HepG2 (cell line): ENCODE measurements at regions not wholly inside any gene's neighbourhood (a gene's known extent, or its start where the extent isn't known, plus 50 kb on each side); places are given as distances from the start of the nearest gene placed in this dataset.

Experiments used
- ATAC-seq: fragments of 200-7000 bp; cut with Tn5 transposase; 3 replicates; pipeline ENCODE4 v1.9.1; 2020; ENCODE audit warnings: mild to moderate bottlenecking, moderate library complexity
- BruUV-seq: library from RNA; stranded (reverse); fragments of 400-500 nt; replicated peaks from 2 replicates; lab custom pipeline; 2021; lab: Mats Ljungman, UMichigan
- CTCF ChIA-PET: fragments of 300-600 bp; formaldehyde crosslinking; extraction: SDS; loops from one replicate; lab custom pipeline; 2021; ENCODE audit warnings: low total read pairs, inconsistent platforms, low intra/inter-chr PET ratio; lab: Yijun Ruan, JAX
- POLR2A ChIA-PET: fragments of 350-600 bp; sonication (Branson Sonifier 250); formaldehyde crosslinking; loops from one replicate; lab custom pipeline; 2020; ENCODE audit warnings: antibody characterized with exemption, inconsistent platforms; lab: Yijun Ruan, JAX
- DNase-seq: peaks from one replicate; pipeline ENCODE4 v3.0.0-alpha.2; 2015; ENCODE audit warnings: low spot score
- FAIRE-seq: peaks from 3 replicates; lab custom pipeline; 2011; peaks lifted over from hg19 to GRCh38; lab: Jason Lieb, UNC
- H2AFZ ChIP-seq: one replicate; pipeline ENCODE4 v1.6.1; 2011; ENCODE audit warnings: low read length, inconsistent platforms
- H3K27ac ChIP-seq: fragments of 300-600 bp; 3 replicates; pipeline ENCODE4 v1.8.0; 2011; ENCODE audit warnings: mixed run types, mild to moderate bottlenecking, mixed read lengths, low read length, inconsistent platforms; ENCODE audit not compliant: insufficient read depth; ENCODE audit errors: extremely low read length
- H3K27me3 ChIP-seq, 2 experiments: fragments of 200-600 bp in 1 of 2; 2 replicates in 1 of 2; 3 replicates in 1 of 2; pipeline versions ENCODE4 v1.6.0 to v1.8.0; 2011; ENCODE audit warnings: low read length in 2 of 2, mild to moderate bottlenecking in 2 of 2, moderate library complexity in 2 of 2, inconsistent platforms in 1 of 2; ENCODE audit not compliant: insufficient read depth in 2 of 2, control insufficient read depth in 1 of 2
- H3K36me3 ChIP-seq, 2 experiments: fragments of 200-600 bp in 1 of 2; replicated peaks in 1 of 2; 2 replicates in 1 of 2; 3 replicates in 1 of 2; pipeline versions ENCODE4 v1.5.1 to v1.8.0; 2011; ENCODE audit warnings: low read length in 2 of 2, inconsistent platforms in 1 of 2; ENCODE audit not compliant: insufficient read depth in 2 of 2, control insufficient read depth in 1 of 2
- H3K4me1 ChIP-seq: 2 replicates; pipeline ENCODE4 v1.5.1; 2012; ENCODE audit warnings: low read length, inconsistent platforms; ENCODE audit not compliant: insufficient read depth
- H3K4me2 ChIP-seq: 2 replicates; pipeline ENCODE4 v1.6.0; 2011; ENCODE audit warnings: low read depth, low read length, inconsistent platforms
- H3K4me3 ChIP-seq, 3 experiments: fragments of 200-600 bp in 1 of 3; sonication (generic), shearing (Covaris generic) in 1 of 3; replicated peaks in 1 of 3; 2 replicates each; pipeline ENCODE4 v1.5.1; 2011 to 2016; ENCODE audit warnings: low read length in 3 of 3, inconsistent platforms in 2 of 3, low read depth in 2 of 3, mild to moderate bottlenecking in 2 of 3, control low read depth in 1 of 3, mixed read lengths in 1 of 3; ENCODE audit not compliant: insufficient read depth in 1 of 3
- H3K79me2 ChIP-seq: one replicate; pipeline ENCODE4 v1.6.1; 2011; ENCODE audit warnings: low read length, inconsistent platforms; ENCODE audit not compliant: insufficient read depth
- H3K9ac ChIP-seq: 2 replicates; pipeline ENCODE4 v1.6.0; 2011; ENCODE audit warnings: mild to moderate bottlenecking, low read depth, low read length, inconsistent platforms; ENCODE audit not compliant: insufficient read depth
- H3K9me3 ChIP-seq: 2 replicates; pipeline ENCODE4 v1.5.1; 2012; ENCODE audit warnings: mild to moderate bottlenecking, low read length
- H4K20me1 ChIP-seq: 2 replicates; pipeline ENCODE4 v1.6.0; 2011; ENCODE audit warnings: inconsistent platforms, mild to moderate bottlenecking, low read length, moderate library complexity; ENCODE audit not compliant: insufficient read depth
- AGO2 ChIP-seq: fragments of 200-400 bp; formaldehyde crosslinking; optimal IDR thresholded peaks from 2 replicates; pipeline ENCODE3; 2017; ENCODE audit warnings: mild to moderate bottlenecking, low read depth, low read length, moderate library complexity
- GZF1 ChIP-seq: sonication (generic); formaldehyde crosslinking; IDR thresholded peaks from 2 replicates; pipeline ENCODE4 v1.5.1; 2020; ENCODE audit warnings: mild to moderate bottlenecking, missing genetic modification reagents
- HNRNPK ChIP-seq: fragments of 200-400 bp; formaldehyde crosslinking; IDR thresholded peaks from 2 replicates; pipeline ENCODE4 v1.6.1; 2018; ENCODE audit warnings: low read length, low read depth, moderate library complexity, mild to moderate bottlenecking; ENCODE audit not compliant: poor library complexity, severe bottlenecking
- TSC22D2 ChIP-seq: sonication (generic); formaldehyde crosslinking; IDR thresholded peaks from 2 replicates; pipeline ENCODE4 v1.5.1; 2020; ENCODE audit warnings: missing genetic modification reagents, mild to moderate bottlenecking, borderline replicate concordance
- WGBS: methylation state at CpG from one replicate; pipeline ENCODE4 v1.1.6; 2017; ENCODE audit warnings: low lambda C conversion rate; 5-methylcytosine and 5-hydroxymethylcytosine counted together
- in situ Hi-C: cut with HindIII; loops from 2 replicates; pipeline ENCODE4 v1.10.0; 2017; ENCODE audit warnings: low pct_unique_long_range_greater_than_20kb; ENCODE audit not compliant: extremely low pct_ligation_motif_present
- intact Hi-C: fragments of 100-400 bp; cut with micrococcal nuclease; formaldehyde crosslinking; loops from one replicate; pipeline ENCODE4 v1.10.0; 2022; ENCODE audit not compliant: unreplicated experiment
- TF ChIP-seq, protein P1 (sequence below): sonication (generic); formaldehyde crosslinking; IDR thresholded peaks from one replicate; pipeline ENCODE4 v1.5.1; 2020; ENCODE audit warnings: mild to moderate bottlenecking, missing genetic modification reagents; ENCODE audit errors: not compliant biosample characterization

GRCh38 chr13:82356667-82357410, 1525.4 kb downstream of the SLITRK1 start:
- Histone ChIP-seq H3K27ac (no peak overlapping the region), H3K27me3 (no peaks in the 10 kb centered on the region), H3K79me2 (no peaks in the 10 kb centered on the region), H4K20me1 (no peaks in the 10 kb centered on the region), H3K4me1 (no peaks in the 10 kb centered on the region), H3K9ac (no peak overlapping the region), H3K4me3 (no peak overlapping the region), H2AFZ (no peak overlapping the region), H3K4me2 (no peak overlapping the region), H3K9me3 (no peaks in the 10 kb centered on the region), H3K36me3 (no peaks in the 10 kb centered on the region)
- ATAC-seq: no peak
- CTCF ChIA-PET: no interaction called here
- no TSS peak for BruUV-seq
- in situ Hi-C loops (no loop called here), intact Hi-C loops (no loop called here)
- no peak for FAIRE-seq
- 4% methylated on average over 5 of the region's 5 CpGs for WGBS
- no peak for TF ChIP-seq HNRNPK
- no peak for DNase-seq
- POLR2A ChIA-PET: no interaction called here

GRCh38 chr13:82344867-82345266, 1537.4 kb downstream of the SLITRK1 start:
- intact Hi-C loops: no loop called here
- POLR2A ChIA-PET: no interaction called here
- no TSS peak for BruUV-seq
- TF ChIP-seq, protein P1, sequence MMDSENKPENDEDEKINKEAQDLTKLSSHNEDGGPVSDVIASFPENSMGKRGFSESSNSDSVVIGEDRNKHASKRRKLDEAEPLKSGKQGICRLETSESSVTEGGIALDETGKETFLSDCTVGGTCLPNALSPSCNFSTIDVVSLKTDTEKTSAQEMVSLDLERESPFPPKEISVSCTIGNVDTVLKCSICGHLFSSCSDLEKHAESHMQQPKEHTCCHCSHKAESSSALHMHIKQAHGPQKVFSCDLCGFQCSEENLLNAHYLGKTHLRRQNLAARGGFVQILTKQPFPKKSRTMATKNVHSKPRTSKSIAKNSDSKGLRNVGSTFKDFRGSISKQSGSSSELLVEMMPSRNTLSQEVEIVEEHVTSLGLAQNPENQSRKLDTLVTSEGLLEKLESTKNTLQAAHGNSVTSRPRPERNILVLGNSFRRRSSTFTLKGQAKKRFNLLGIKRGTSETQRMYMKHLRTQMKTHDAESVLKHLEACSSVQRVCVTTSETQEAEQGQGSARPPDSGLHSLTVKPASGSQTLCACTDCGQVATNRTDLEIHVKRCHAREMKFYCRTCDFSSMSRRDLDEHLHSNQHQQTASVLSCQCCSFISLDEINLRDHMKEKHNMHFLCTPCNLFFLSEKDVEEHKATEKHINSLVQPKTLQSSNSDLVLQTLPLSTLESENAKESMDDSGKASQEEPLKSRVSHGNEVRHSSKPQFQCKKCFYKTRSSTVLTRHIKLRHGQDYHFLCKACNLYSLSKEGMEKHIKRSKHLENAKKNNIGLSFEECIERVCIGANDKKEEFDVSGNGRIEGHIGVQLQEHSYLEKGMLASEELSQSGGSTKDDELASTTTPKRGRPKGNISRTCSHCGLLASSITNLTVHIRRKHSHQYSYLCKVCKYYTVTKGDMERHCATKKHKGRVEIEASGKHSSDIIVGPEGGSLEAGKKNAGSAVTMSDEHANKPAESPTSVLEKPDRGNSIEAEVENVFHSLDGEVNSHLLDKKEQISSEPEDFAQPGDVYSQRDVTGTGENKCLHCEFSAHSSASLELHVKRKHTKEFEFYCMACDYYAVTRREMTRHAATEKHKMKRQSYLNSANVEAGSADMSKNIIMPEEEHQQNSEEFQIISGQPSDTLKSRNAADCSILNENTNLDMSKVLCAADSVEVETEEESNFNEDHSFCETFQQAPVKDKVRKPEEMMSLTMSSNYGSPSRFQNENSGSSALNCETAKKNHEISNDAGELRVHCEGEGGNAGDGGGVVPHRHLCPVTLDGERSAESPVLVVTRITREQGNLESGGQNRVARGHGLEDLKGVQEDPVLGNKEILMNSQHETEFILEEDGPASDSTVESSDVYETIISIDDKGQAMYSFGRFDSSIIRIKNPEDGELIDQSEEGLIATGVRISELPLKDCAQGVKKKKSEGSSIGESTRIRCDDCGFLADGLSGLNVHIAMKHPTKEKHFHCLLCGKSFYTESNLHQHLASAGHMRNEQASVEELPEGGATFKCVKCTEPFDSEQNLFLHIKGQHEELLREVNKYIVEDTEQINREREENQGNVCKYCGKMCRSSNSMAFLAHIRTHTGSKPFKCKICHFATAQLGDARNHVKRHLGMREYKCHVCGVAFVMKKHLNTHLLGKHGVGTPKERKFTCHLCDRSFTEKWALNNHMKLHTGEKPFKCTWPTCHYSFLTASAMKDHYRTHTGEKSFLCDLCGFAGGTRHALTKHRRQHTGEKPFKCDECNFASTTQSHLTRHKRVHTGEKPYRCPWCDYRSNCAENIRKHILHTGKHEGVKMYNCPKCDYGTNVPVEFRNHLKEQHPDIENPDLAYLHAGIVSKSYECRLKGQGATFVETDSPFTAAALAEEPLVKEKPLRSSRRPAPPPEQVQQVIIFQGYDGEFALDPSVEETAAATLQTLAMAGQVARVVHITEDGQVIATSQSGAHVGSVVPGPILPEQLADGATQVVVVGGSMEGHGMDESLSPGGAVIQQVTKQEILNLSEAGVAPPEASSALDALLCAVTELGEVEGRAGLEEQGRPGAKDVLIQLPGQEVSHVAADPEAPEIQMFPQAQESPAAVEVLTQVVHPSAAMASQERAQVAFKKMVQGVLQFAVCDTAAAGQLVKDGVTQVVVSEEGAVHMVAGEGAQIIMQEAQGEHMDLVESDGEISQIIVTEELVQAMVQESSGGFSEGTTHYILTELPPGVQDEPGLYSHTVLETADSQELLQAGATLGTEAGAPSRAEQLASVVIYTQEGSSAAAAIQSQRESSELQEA: no peak
- no peak for TF ChIP-seq GZF1 (CRISPR knock-in tag)
- TF ChIP-seq TSC22D2 (CRISPR knock-in tag): no peak
- no peak for TF ChIP-seq AGO2

More at GRCh38 chr13:82344867-82345266, 1537.4 kb downstream of the SLITRK1 start:
- Histone ChIP-seq H3K27me3 (no peaks in the 10 kb centered on the region; a peak in 1 of 5 replicates), H3K27ac (no peak overlapping the region), H3K9ac (no peak overlapping the region), H3K9me3 (no peaks in the 10 kb centered on the region), H3K36me3 (no peaks in the 10 kb centered on the region), H3K79me2 (no peaks in the 10 kb centered on the region), H4K20me1 (no peaks in the 10 kb centered on the region), H3K4me2 (no peak overlapping the region), H2AFZ (no peak overlapping the region), H3K4me1 (no peaks in the 10 kb centered on the region), H3K4me3 (no peak overlapping the region)
- DNase-seq (no peak), FAIRE-seq (no peak), ATAC-seq (no peak)
- 0% methylated on average over 1 of the region's 1 CpG for WGBS
- in situ Hi-C loops: loop anchor here (25.0 kb wide), 1 partner anchor 408 kb away; no protein-coding TSS in a partner anchor
- CTCF ChIA-PET: no interaction called here
